HCT116 (cell line): ENCODE measurements at regions not wholly inside any gene's neighbourhood (a gene's known extent, or its start where the extent isn't known, plus 50 kb on each side); places are given as distances from the start of the nearest gene placed in this dataset.

Experiments
- ATAC-seq: fragments of 200-7000 bp; cut with Tn5 transposase; 2 replicates; pipeline ENCODE4 v1.9.1; 2020; ENCODE audit warnings: mild to moderate bottlenecking, moderate library complexity
- BruUV-seq: library from RNA; stranded (reverse); fragments of 400-500 nt; replicated peaks from 2 replicates; lab custom pipeline; 2021; lab: Mats Ljungman, UMichigan
- CTCF ChIA-PET: fragments of 300-600 bp; sonication (Branson Sonifier 250); formaldehyde crosslinking; loops from one replicate; lab custom pipeline; 2021; ENCODE audit warnings: antibody characterized with exemption; lab: Charles Lee
- POLR2A ChIA-PET: fragments of 300-600, 350-600 bp; sonication (Branson Sonifier 250); formaldehyde crosslinking; loops from one replicate; lab custom pipeline; 2021; ENCODE audit warnings: antibody characterized with exemption; lab: Charles Lee
- RAD21 ChIA-PET, 2 experiments: fragments of 300-600 bp; sonication (Branson Sonifier 250); formaldehyde crosslinking; loops; one replicate each; lab custom pipeline; 2023; ENCODE audit warnings: low total read pairs in 2 of 2; ENCODE audit not compliant: uncharacterized antibody in 2 of 2, unreplicated experiment in 2 of 2, low non-redundant PET in 1 of 2; lab: Charles Lee
- DNase-seq: peaks from one replicate; pipeline ENCODE4 v3.0.0-alpha.2; 2010; ENCODE audit warnings: low read depth, low spot score
- H2AFZ ChIP-seq: fragments of 200-600 bp; shearing (Covaris generic), sonication (generic); 2 replicates; pipeline ENCODE4 v1.6.1; 2017; ENCODE audit warnings: low read depth, mixed run types, mixed read lengths, antibody characterized with exemption, low read length; ENCODE audit not compliant: poor library complexity, severe bottlenecking
- H3K27ac ChIP-seq: 2 replicates; pipeline ENCODE4 v1.5.1; 2012; ENCODE audit warnings: low read depth, low read length
- H3K27me3 ChIP-seq: fragments of 200-600 bp; sonication (generic); 2 replicates; pipeline ENCODE4 v1.6.1; 2016; ENCODE audit warnings: mixed run types, low read length, mixed read lengths; ENCODE audit not compliant: insufficient read depth
- H3K36me3 ChIP-seq, 2 experiments: fragments of 200-500 bp in 1 of 2; fragments of 200-600 bp in 1 of 2; sonication (Bioruptor generic) in 1 of 2; sonication (generic) in 1 of 2; 2 replicates each; pipeline versions ENCODE4 v1.5.1 to v1.6.1; 2014 to 2016; ENCODE audit warnings: low read length in 2 of 2, inconsistent platforms in 1 of 2, mixed read lengths in 1 of 2, mixed run types in 1 of 2; ENCODE audit not compliant: insufficient read depth in 2 of 2, control insufficient read depth in 1 of 2
- H3K4me1 ChIP-seq, 2 experiments: fragments of 200-600 bp in 1 of 2; sonication (generic) in 1 of 2; 2 replicates each; pipeline versions ENCODE4 v1.5.1 to v1.6.1; 2012 to 2017; ENCODE audit warnings: low read length in 2 of 2, inconsistent platforms in 1 of 2, mild to moderate bottlenecking in 1 of 2, mixed read lengths in 1 of 2, mixed run types in 1 of 2, moderate library complexity in 1 of 2; ENCODE audit not compliant: insufficient read depth in 2 of 2, control insufficient read depth in 1 of 2
- H3K4me2 ChIP-seq: fragments of 200-600 bp; sonication (generic); 2 replicates; pipeline ENCODE4 v1.6.1; 2017; ENCODE audit warnings: mixed run types, low read length, mixed read lengths
- H3K4me3 ChIP-seq, 2 experiments: fragments of 200-600 bp in 1 of 2; sonication (generic) in 1 of 2; replicated peaks in 1 of 2; 2 replicates each; pipeline ENCODE4 v1.5.1; 2011 to 2016; ENCODE audit warnings: low read length in 2 of 2, control low read depth in 1 of 2, low read depth in 1 of 2, mild to moderate bottlenecking in 1 of 2, mixed read lengths in 1 of 2, mixed run types in 1 of 2
- H3K79me2 ChIP-seq: fragments of 200-600 bp; sonication (generic); 2 replicates; pipeline ENCODE4 v1.6.1; 2017; ENCODE audit warnings: mild to moderate bottlenecking, mixed run types, low read length, moderate library complexity, mixed read lengths; ENCODE audit not compliant: insufficient read depth
- H3K9ac ChIP-seq: fragments of 200-600 bp; sonication (generic); 2 replicates; pipeline ENCODE4 v1.6.1; 2016; ENCODE audit warnings: low read length, mixed read lengths
- H3K9me2 ChIP-seq: fragments of 200-600 bp; sonication (generic), shearing (Covaris generic); 2 replicates; pipeline ENCODE4 v1.6.1; 2017; ENCODE audit warnings: mixed run types, mild to moderate bottlenecking, moderate library complexity; ENCODE audit not compliant: insufficient read depth
- H3K9me3 ChIP-seq, 2 experiments: fragments of 200-500 bp in 1 of 2; fragments of 200-600 bp in 1 of 2; sonication (Bioruptor generic) in 1 of 2; sonication (generic) in 1 of 2; 2 replicates each; pipeline ENCODE4 v1.6.1; 2014 to 2017; ENCODE audit warnings: low read length in 2 of 2, mixed read lengths in 2 of 2, inconsistent platforms in 1 of 2, low read depth in 1 of 2, mild to moderate bottlenecking in 1 of 2, mixed run types in 1 of 2, moderate library complexity in 1 of 2; ENCODE audit not compliant: control insufficient read depth in 1 of 2, insufficient read depth in 1 of 2
- H4K20me1 ChIP-seq: fragments of 200-600 bp; sonication (generic), shearing (Covaris generic); 2 replicates; pipeline ENCODE4 v1.6.1; 2017; ENCODE audit warnings: mixed run types, mild to moderate bottlenecking, moderate library complexity; ENCODE audit not compliant: insufficient read depth
- CBX3 ChIP-seq: IDR thresholded peaks from 2 replicates; pipeline ENCODE4 v1.6.1; 2012; ENCODE audit warnings: low read depth
- EGR1 ChIP-seq: IDR thresholded peaks from 2 replicates; pipeline ENCODE4 v1.6.1; 2012; ENCODE audit warnings: low read depth
- ELF1 ChIP-seq: IDR thresholded peaks from 2 replicates; pipeline ENCODE4 v1.6.1; 2012; ENCODE audit warnings: low read depth, borderline replicate concordance
- EZH2 ChIP-seq: fragments of 200-600 bp; sonication (generic); IDR thresholded peaks from 2 replicates; pipeline ENCODE4 v1.6.1; 2017; ENCODE audit warnings: antibody characterized with exemption, mixed run types
- EZH2phosphoT487 ChIP-seq: fragments of 200-600 bp; IDR thresholded peaks from 2 replicates; pipeline ENCODE4 v1.6.1; 2018; ENCODE audit warnings: antibody characterized with exemption, borderline replicate concordance
- POLR2A ChIP-seq: IDR thresholded peaks from 2 replicates; pipeline ENCODE4 v1.7.0; 2011; ENCODE audit warnings: borderline replicate concordance; ENCODE audit not compliant: insufficient read depth, insufficient read length; ENCODE audit errors: extremely low read depth
- RAD21 ChIP-seq: IDR thresholded peaks from 2 replicates; pipeline ENCODE4 v1.6.1; 2012; ENCODE audit warnings: low read depth, mild to moderate bottlenecking
- SIN3A ChIP-seq: IDR thresholded peaks from 2 replicates; pipeline ENCODE4 v1.6.1; 2012; ENCODE audit warnings: low read depth
- ZFX ChIP-seq: fragments of 450-650 bp; IDR thresholded peaks from 2 replicates; pipeline ENCODE4 v1.6.1; 2017
- ZNF274 ChIP-seq: fragments of 200-500 bp; sonication (Bioruptor generic); IDR thresholded peaks from 2 replicates; pipeline ENCODE4 v1.6.1; 2014; ENCODE audit warnings: mild to moderate bottlenecking, low read depth, low read length, inconsistent platforms
- intact Hi-C: fragments of 100-400 bp; cut with micrococcal nuclease; formaldehyde crosslinking; loops from 2 replicates; pipeline ENCODE4 v1.10.0; 2022
- TF ChIP-seq, protein P1 (sequence below), 3 experiments: fragments of 200-600 bp in 1 of 3; sonication (generic) in 1 of 3; IDR thresholded peaks in 2 of 3; conservative IDR thresholded peaks in 1 of 3; 2 replicates each; pipeline ENCODE4 v1.5.1; 2012 to 2017; ENCODE audit warnings: low read depth in 2 of 3, low read length in 2 of 3, antibody characterized with exemption in 1 of 3, borderline replicate concordance in 1 of 3, control low read depth in 1 of 3, mild to moderate bottlenecking in 1 of 3, mixed read lengths in 1 of 3, mixed run types in 1 of 3, moderate library complexity in 1 of 3; ENCODE audit not compliant: insufficient read depth in 1 of 3

GRCh38 chr18:38756436-38756835 is 1190.8 kb upstream of the CELF4 start:
- BruUV-seq, result no TSS peak
- RAD21 ChIA-PET, result no interaction called here
- TF ChIP-seq EGR1, result no peak
- TF ChIP-seq EZH2phosphoT487, result no peak
- no peak for TF ChIP-seq ZFX
- H3K36me3 ChIP-seq, result no peaks in the 10 kb centered on the region
- H3K9ac ChIP-seq, result no peak overlapping the region
- no peaks in the 10 kb centered on the region for H3K4me1 ChIP-seq
- CTCF ChIA-PET, result no interaction called here
- POLR2A ChIA-PET, result no interaction called here
- DNase-seq (no peak), ATAC-seq (no peak)
- no peaks in the 10 kb centered on the region for H3K79me2 ChIP-seq
- H3K4me3 ChIP-seq, result no peak overlapping the region
- no peak overlapping the region for H2AFZ ChIP-seq
- H3K4me2 ChIP-seq, result no peak overlapping the region
- no peak overlapping the region for H3K27ac ChIP-seq
- no peaks in the 10 kb centered on the region for H4K20me1 ChIP-seq
- no peaks in the 10 kb centered on the region for H3K27me3 ChIP-seq
- intact Hi-C loops, result no loop called here
- no peaks in the 10 kb centered on the region for H3K9me2 ChIP-seq
- H3K9me3 ChIP-seq, result no peaks in the 10 kb centered on the region; a peak in 1 of 4 replicates

- no peak for ATAC-seq
- Histone ChIP-seq H3K4me1 (no peaks in the 10 kb centered on the region), H3K27me3 (no peaks in the 10 kb centered on the region), H3K79me2 (no peaks in the 10 kb centered on the region), H4K20me1 (no peaks in the 10 kb centered on the region), H3K27ac (no peak overlapping the region), H3K36me3 (no peaks in the 10 kb centered on the region), H3K9me3 (no peaks in the 10 kb centered on the region; a peak in 1 of 4 replicates), H3K4me2 (no peak overlapping the region), H3K9ac (no peak overlapping the region), H3K9me2 (no peaks in the 10 kb centered on the region), H2AFZ (no peak overlapping the region), H3K4me3 (no peak overlapping the region)
- no peak for DNase-seq
- intact Hi-C loops, result no loop called here
- CTCF ChIA-PET, result no interaction called here
- TF ChIP-seq EGR1, result no peak
- no peak for TF ChIP-seq ZNF274
- TF ChIP-seq ZFX, result no peak
- TF ChIP-seq EZH2phosphoT487, result no peak
- TF ChIP-seq, protein P1, sequence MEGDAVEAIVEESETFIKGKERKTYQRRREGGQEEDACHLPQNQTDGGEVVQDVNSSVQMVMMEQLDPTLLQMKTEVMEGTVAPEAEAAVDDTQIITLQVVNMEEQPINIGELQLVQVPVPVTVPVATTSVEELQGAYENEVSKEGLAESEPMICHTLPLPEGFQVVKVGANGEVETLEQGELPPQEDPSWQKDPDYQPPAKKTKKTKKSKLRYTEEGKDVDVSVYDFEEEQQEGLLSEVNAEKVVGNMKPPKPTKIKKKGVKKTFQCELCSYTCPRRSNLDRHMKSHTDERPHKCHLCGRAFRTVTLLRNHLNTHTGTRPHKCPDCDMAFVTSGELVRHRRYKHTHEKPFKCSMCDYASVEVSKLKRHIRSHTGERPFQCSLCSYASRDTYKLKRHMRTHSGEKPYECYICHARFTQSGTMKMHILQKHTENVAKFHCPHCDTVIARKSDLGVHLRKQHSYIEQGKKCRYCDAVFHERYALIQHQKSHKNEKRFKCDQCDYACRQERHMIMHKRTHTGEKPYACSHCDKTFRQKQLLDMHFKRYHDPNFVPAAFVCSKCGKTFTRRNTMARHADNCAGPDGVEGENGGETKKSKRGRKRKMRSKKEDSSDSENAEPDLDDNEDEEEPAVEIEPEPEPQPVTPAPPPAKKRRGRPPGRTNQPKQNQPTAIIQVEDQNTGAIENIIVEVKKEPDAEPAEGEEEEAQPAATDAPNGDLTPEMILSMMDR (IDR thresholded peaks at IDR 0.05 in 2 of 3, conservative IDR thresholded peaks at IDR 0.05 in 1 of 3; ENCODE audit: borderline replicate concordance in 1 of 3, insufficient read depth in 1 of 3, low read depth in 2 of 3, low read length in 2 of 3), result no peak
- no peak for TF ChIP-seq RAD21
- TF ChIP-seq CBX3, result no peak
- TF ChIP-seq ELF1, result no peak
- no peak for TF ChIP-seq EZH2
- TF ChIP-seq SIN3A, result no peak
- TF ChIP-seq POLR2A, result no peak
- no TSS peak for BruUV-seq
- RAD21 ChIA-PET, result no interaction called here
- POLR2A ChIA-PET, result no interaction called here
Observed at GRCh38 chr18:38752430-38752829, 1186.8 kb upstream of the CELF4 start.
